Left ventricle myocardium inferior (tissue), 1 donor: ENCODE measurements at regions not wholly inside any gene's neighbourhood (a gene's known extent, or its start where the extent isn't known, plus 50 kb on each side); places are given as distances from the start of the nearest gene placed in this dataset.

Experiments used
- DNase-seq: peaks from one replicate; pipeline ENCODE4 v3.0.0-alpha.2; 2020
- H3K27ac ChIP-seq: fragments of 200-600 bp; replicated peaks from 2 replicates; pipeline ENCODE4 v1.8.0; 2021
- H3K27me3 ChIP-seq: fragments of 200-600 bp; 2 replicates; pipeline ENCODE4 v1.8.0; 2021; ENCODE audit warnings: low read depth
- H3K36me3 ChIP-seq: fragments of 200-600 bp; 2 replicates; pipeline ENCODE4 v1.8.0; 2021
- H3K4me1 ChIP-seq: fragments of 200-600 bp; 2 replicates; pipeline ENCODE4 v1.8.0; 2021
- H3K4me3 ChIP-seq: fragments of 200-600 bp; 2 replicates; pipeline ENCODE4 v1.8.0; 2021; ENCODE audit warnings: mild to moderate bottlenecking, moderate library complexity
- H3K9me3 ChIP-seq: fragments of 200-600 bp; replicated peaks from 2 replicates; pipeline ENCODE4 v1.8.0; 2021
- CTCF ChIP-seq: fragments of 200-600 bp; IDR thresholded peaks from 2 replicates; pipeline ENCODE4 v1.8.0; 2021; ENCODE audit warnings: antibody characterized with exemption, mild to moderate bottlenecking, borderline replicate concordance
- intact Hi-C: fragments of 100-400 bp; cut with micrococcal nuclease; formaldehyde crosslinking; loops from one replicate; pipeline ENCODE4 v1.11.0; 2022
- donor health status: DM: no; HTN: yes; CAD: no; lungs with severe emphysema.

GRCh38 chr6:1463275-1463674, 73.9 kb downstream of the FOXF2 start:
- Histone ChIP-seq H3K4me1 (no peaks in the 10 kb centered on the region), H3K27me3 (peaks cover 53% of the 10 kb centered on the region), H3K36me3 (no peaks in the 10 kb centered on the region), H3K4me3 (no peak overlapping the region), H3K27ac (no peak overlapping the region), H3K9me3 (no peaks in the 10 kb centered on the region)
- DNase-seq, result no peak
- intact Hi-C loops, result no loop called here
- no peak for TF ChIP-seq CTCF

- Histone ChIP-seq H3K36me3 (no peaks in the 10 kb centered on the region), H3K27me3 (peaks cover 54% of the 10 kb centered on the region), H3K4me1 (no peaks in the 10 kb centered on the region), H3K4me3 (no peak overlapping the region), H3K9me3 (no peaks in the 10 kb centered on the region), H3K27ac (no peak overlapping the region)
- no peak for TF ChIP-seq CTCF
- DNase-seq, result no peak
- intact Hi-C loops, result no loop called here
Observed at GRCh38 chr6:1463751-1464426, 74.5 kb downstream of the FOXF2 start.

- Histone ChIP-seq H3K4me3 (no peak overlapping the region), H3K27ac (no peak overlapping the region), H3K9me3 (no peaks in the 10 kb centered on the region), H3K4me1 (no peaks in the 10 kb centered on the region), H3K36me3 (no peaks in the 10 kb centered on the region), H3K27me3 (peaks cover 63% of the 10 kb centered on the region)
- intact Hi-C loops, result no loop called here
- TF ChIP-seq CTCF, result no peak
- no peak for DNase-seq
Observed at GRCh38 chr6:1464781-1465370, 75.5 kb downstream of the FOXF2 start.

- Histone ChIP-seq H3K9me3 (no peaks in the 10 kb centered on the region), H3K27me3 (peaks cover 69% of the 10 kb centered on the region), H3K4me1 (no peaks in the 10 kb centered on the region), H3K36me3 (no peaks in the 10 kb centered on the region), H3K4me3 (no peak overlapping the region), H3K27ac (no peak overlapping the region)
- no peak for DNase-seq
- TF ChIP-seq CTCF, result no peak
- intact Hi-C loops, result no loop called here
Observed at GRCh38 chr6:1468126-1468525, 78.8 kb downstream of the FOXF2 start.

- DNase-seq, result no peak
Observed at GRCh38 chr6:1470040-1470439, 80.7 kb downstream of the FOXF2 start.

More at GRCh38 chr6:1470040-1470439, 80.7 kb downstream of the FOXF2 start:
- Histone ChIP-seq H3K4me3 (no peak overlapping the region), H3K36me3 (no peaks in the 10 kb centered on the region), H3K9me3 (no peaks in the 10 kb centered on the region), H3K4me1 (no peaks in the 10 kb centered on the region), H3K27me3 (peaks cover 69% of the 10 kb centered on the region), H3K27ac (no peak overlapping the region)
- TF ChIP-seq CTCF, result no peak
- intact Hi-C loops, result no loop called here
